ENCODE measurements at regions not wholly inside any gene's neighbourhood (a gene's known extent, or its start where the extent isn't known, plus 50 kb on each side); places are given as distances from the start of the nearest gene placed in this dataset.

DNA sequence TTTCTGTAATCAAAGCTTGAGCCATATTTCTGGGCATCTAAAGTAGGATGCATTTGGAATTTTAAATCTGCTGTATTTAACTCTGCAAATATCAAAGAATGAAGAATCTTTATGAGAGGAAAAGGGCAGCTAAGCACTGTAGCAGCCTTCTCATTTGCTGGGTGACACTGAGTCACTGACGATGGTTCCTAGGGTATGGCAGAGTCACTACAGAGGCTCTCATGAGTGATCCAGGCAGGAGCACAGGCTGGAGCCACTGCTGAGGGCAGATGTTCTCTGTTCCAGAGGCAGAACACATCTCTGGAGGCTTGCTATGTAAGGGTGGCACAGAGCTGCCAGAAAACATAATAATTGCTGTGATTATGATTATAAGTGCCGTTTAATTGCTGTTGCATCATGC, 340.7 kb upstream of the HTR2A start:
- Mint-ChIP-seq H3K4me1 (no peaks in the 10 kb centered on the region), H3K4me3 (no peak overlapping the region), H3K36me3 (no peaks in the 10 kb centered on the region), H3K27me3 (no peaks in the 10 kb centered on the region), H3K27ac (no peak overlapping the region), H3K9me3 (peaks cover 0 to 6% (median 3%) of the 10 kb centered on the region in 7 donors)
- no peak overlapping the region for H3K4me3 ChIP-seq (ENCODE audit: low read depth, low read length)
- H3K27ac ChIP-seq (ENCODE audit: insufficient read depth, low read length, poor library complexity, severe bottlenecking), result no peak overlapping the region
- H3K9me3 ChIP-seq (ENCODE audit: control insufficient read depth in 2 of 2, low read length in 2 of 2), result no peaks in the 10 kb centered on the region
- ATAC-seq (ENCODE audit: low read depth in 2 of 2), result no peak
- no peak for DNase-seq
- no peaks in the 10 kb centered on the region for H3K36me3 ChIP-seq (ENCODE audit: control insufficient read depth, insufficient read depth, low read length)
- H3K27me3 ChIP-seq (ENCODE audit: control insufficient read depth, insufficient read depth, low read length), result no peaks in the 10 kb centered on the region
- H3K4me1 ChIP-seq (ENCODE audit: control insufficient read depth, insufficient read depth, low read length, poor library complexity, severe bottlenecking), result no peaks in the 10 kb centered on the region

DNA sequence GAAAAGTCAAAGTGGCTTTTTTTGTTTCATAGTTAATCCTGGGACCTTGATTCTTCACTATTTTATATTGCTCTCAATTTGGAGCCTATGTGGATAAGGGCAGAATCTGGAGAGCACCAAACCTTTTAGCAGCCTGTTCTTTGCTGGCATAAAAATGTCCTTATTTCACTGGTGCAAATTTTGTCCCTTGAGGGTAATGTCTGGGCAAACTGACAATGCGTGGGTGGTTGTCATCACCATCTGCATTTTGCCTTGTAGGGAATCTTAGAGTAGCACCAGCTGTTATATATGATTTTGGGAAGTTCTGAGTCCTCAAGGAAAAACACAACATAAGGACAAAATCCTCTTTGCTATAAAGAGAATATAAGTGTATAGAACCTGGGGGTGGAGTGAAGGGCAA, 336.9 kb upstream of the HTR2A start:
- Histone ChIP-seq H3K27ac (ENCODE audit: insufficient read depth, low read length, poor library complexity, severe bottlenecking) (no peak overlapping the region), H3K36me3 (ENCODE audit: control insufficient read depth, insufficient read depth, low read length) (no peaks in the 10 kb centered on the region), H3K27me3 (ENCODE audit: control insufficient read depth, insufficient read depth, low read length) (no peaks in the 10 kb centered on the region), H3K9me3 (ENCODE audit: control insufficient read depth in 2 of 2, low read length in 2 of 2) (no peaks in the 10 kb centered on the region), H3K4me1 (ENCODE audit: control insufficient read depth, insufficient read depth, low read length, poor library complexity, severe bottlenecking) (no peaks in the 10 kb centered on the region), H3K4me3 (ENCODE audit: low read depth, low read length) (no peak overlapping the region)
- Mint-ChIP-seq H3K4me3 (no peak overlapping the region), H3K36me3 (no peaks in the 10 kb centered on the region), H3K27me3 (no peaks in the 10 kb centered on the region), H3K9me3 (peaks cover 0 to 13% (median 6%) of the 10 kb centered on the region in 7 donors), H3K27ac (no peak overlapping the region), H3K4me1 (no peaks in the 10 kb centered on the region)
- DNase-seq (no peak), ATAC-seq (ENCODE audit: low read depth in 2 of 2) (no peak)

DNA sequence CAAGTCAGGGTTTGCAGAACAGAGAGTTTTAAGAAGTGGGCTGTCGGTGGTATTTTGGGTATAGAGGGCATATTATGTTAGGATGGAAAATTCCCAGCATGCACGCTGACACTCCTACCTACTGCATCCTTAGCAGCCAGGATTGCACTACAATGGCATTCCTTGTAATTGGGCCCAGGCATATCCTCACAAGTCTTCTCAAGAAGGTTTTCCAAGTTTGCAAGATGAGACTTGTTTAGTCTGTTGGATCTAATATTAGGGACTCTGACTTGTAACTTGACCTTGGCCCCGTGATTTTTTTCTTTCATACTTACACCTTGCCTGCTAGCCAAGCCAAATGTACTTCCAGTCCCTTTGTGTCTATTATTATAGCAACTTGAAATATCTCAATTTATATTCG, 335.7 kb upstream of the HTR2A start:
- Histone ChIP-seq H3K27me3 (ENCODE audit: control insufficient read depth, insufficient read depth, low read length) (no peaks in the 10 kb centered on the region), H3K36me3 (ENCODE audit: control insufficient read depth, insufficient read depth, low read length) (no peaks in the 10 kb centered on the region), H3K4me1 (ENCODE audit: control insufficient read depth, insufficient read depth, low read length, poor library complexity, severe bottlenecking) (no peaks in the 10 kb centered on the region), H3K9me3 (ENCODE audit: control insufficient read depth in 2 of 2, low read length in 2 of 2) (no peaks in the 10 kb centered on the region), H3K27ac (ENCODE audit: insufficient read depth, low read length, poor library complexity, severe bottlenecking) (no peak overlapping the region), H3K4me3 (ENCODE audit: low read depth, low read length) (no peak overlapping the region)
- ATAC-seq (ENCODE audit: low read depth in 2 of 2), result no peak
- Mint-ChIP-seq H3K4me1 (no peaks in the 10 kb centered on the region), H3K4me3 (no peak overlapping the region), H3K9me3 (peaks cover 0 to 13% (median 6%) of the 10 kb centered on the region in 7 donors), H3K27me3 (no peaks in the 10 kb centered on the region), H3K36me3 (no peaks in the 10 kb centered on the region), H3K27ac (no peak overlapping the region)
- DNase-seq, result no peak

DNA sequence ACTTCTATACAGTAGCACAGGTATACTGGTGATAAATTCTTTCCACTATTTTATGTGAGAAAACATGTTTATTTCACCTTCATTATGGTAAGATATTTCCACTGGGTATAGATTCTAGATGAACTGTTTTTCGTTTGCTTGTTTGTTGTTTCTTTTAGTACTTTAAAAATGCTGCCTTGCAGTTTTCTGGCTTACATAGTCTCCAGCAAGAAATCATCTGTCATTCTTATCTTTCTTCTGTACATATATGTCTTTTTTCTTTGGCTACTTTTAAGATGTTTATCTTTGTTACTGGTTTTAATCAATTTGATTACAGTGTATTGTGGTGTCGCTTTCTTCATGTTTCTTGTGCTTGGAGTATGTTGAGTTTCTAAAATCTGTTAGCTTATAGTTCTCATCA, 333.3 kb upstream of the HTR2A start:
- no peak for DNase-seq
- no peaks in the 10 kb centered on the region for H3K9me3 ChIP-seq (ENCODE audit: control insufficient read depth in 2 of 2, low read length in 2 of 2)
- H3K36me3 ChIP-seq (ENCODE audit: control insufficient read depth, insufficient read depth, low read length), result no peaks in the 10 kb centered on the region
- H3K36me3 Mint-ChIP-seq, result no peaks in the 10 kb centered on the region
- H3K9me3 Mint-ChIP-seq, result peaks cover 0 to 10% (median 6%) of the 10 kb centered on the region in 7 donors
- no peak overlapping the region for H3K4me3 Mint-ChIP-seq
- no peaks in the 10 kb centered on the region for H3K27me3 ChIP-seq (ENCODE audit: control insufficient read depth, insufficient read depth, low read length)
- no peak overlapping the region for H3K27ac Mint-ChIP-seq
- H3K27me3 Mint-ChIP-seq, result no peaks in the 10 kb centered on the region
- no peak overlapping the region for H3K27ac ChIP-seq (ENCODE audit: insufficient read depth, low read length, poor library complexity, severe bottlenecking)
- ATAC-seq (ENCODE audit: low read depth in 2 of 2), result no peak
- H3K4me1 Mint-ChIP-seq, result no peaks in the 10 kb centered on the region
- no peaks in the 10 kb centered on the region for H3K4me1 ChIP-seq (ENCODE audit: control insufficient read depth, insufficient read depth, low read length, poor library complexity, severe bottlenecking)
- no peak overlapping the region for H3K4me3 ChIP-seq (ENCODE audit: low read depth, low read length)

DNA sequence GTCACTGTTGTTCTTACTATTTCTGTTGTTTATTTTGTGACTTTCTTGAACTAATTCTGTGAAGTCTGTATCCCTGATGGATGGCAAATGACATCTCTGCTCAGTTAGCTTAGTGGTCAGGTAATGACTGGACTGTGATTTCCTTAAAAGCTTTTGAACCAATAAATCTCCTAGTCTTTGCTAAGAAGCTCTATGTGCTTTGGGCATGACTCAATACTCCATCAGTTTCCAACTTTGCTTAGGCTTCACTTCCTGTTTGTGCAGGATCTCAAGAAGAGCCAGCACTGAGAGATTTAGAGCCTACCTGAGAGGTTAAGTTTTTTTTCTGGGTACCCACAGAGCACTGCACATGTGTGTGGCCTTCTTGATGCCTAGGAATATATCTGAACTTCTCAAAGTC, 329.7 kb upstream of the HTR2A start:
- H3K4me1 Mint-ChIP-seq, result no peaks in the 10 kb centered on the region
- DNase-seq (no peak), ATAC-seq (ENCODE audit: low read depth in 2 of 2) (no peak)
- no peaks in the 10 kb centered on the region for H3K27me3 ChIP-seq (ENCODE audit: control insufficient read depth, insufficient read depth, low read length)
- H3K4me3 Mint-ChIP-seq, result no peak overlapping the region
- no peak overlapping the region for H3K27ac ChIP-seq (ENCODE audit: insufficient read depth, low read length, poor library complexity, severe bottlenecking)
- no peak overlapping the region for H3K4me3 ChIP-seq (ENCODE audit: low read depth, low read length)
- no peaks in the 10 kb centered on the region for H3K27me3 Mint-ChIP-seq
- no peaks in the 10 kb centered on the region for H3K36me3 Mint-ChIP-seq
- H3K36me3 ChIP-seq (ENCODE audit: control insufficient read depth, insufficient read depth, low read length), result no peaks in the 10 kb centered on the region
- no peaks in the 10 kb centered on the region for H3K9me3 ChIP-seq (ENCODE audit: control insufficient read depth in 2 of 2, low read length in 2 of 2)
- no peaks in the 10 kb centered on the region for H3K4me1 ChIP-seq (ENCODE audit: control insufficient read depth, insufficient read depth, low read length, poor library complexity, severe bottlenecking)
- peaks cover 0 to 8% (median 5%) of the 10 kb centered on the region in 7 donors for H3K9me3 Mint-ChIP-seq
- H3K27ac Mint-ChIP-seq, result no peak overlapping the region

DNA sequence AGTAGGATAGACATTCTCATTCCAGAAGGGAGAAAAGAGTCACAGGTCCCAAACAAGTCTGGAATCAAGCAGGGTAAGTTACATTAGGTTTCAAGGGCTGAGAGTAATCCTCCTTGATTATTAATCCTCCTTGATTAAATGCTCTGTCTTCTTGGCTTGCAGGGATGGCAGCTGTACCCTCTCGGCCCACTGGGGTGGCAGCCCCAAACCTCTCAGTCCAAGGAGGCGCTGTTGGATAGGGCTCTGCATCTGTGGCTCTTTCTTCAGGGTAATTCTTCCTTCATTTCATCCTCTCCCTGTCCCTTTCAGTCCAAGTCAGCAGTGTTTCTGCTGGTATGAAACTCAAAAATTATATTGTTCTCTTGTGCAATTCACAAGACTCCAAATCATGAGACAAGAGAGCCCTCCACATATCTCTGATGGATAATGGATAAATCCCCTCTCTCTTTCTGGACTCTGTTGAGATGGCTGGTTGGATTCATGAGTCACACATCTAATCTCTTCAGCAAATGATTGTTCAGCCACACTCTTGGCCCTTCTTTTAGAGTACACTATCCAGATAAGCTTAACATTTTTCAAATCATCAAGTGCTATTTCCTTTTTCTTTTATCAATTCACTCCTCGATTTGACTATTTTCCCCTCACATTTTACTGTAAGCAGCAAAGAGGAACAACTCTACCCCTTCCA, 323.7 kb upstream of the HTR2A start:
- Mint-ChIP-seq H3K9me3 (peaks cover 0 to 7% (median 0%) of the 10 kb centered on the region in 7 donors), H3K27ac (no peak overlapping the region)

DNA sequence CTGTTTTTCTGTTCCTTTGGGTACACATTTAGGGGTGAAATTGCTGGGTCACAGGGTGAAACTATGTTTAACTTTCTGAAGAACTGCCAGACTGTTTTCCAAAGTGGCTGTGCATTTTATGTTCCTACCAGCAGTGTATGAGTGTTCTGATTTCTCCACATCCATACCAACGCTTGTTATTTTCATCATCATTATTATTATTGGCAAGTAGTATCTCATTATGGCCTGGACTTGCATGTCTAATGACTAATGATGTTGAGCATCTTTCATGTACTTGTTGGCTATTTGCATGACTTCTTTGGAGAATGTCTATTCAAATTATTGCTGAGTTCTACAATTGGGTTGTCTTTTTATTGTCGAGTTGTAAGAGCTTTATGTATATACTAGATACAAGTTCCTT, 321.8 kb upstream of the HTR2A start:
- Histone ChIP-seq H3K9me3 (ENCODE audit: control insufficient read depth in 2 of 2, low read length in 2 of 2) (no peaks in the 10 kb centered on the region), H3K27me3 (ENCODE audit: control insufficient read depth, insufficient read depth, low read length) (no peaks in the 10 kb centered on the region), H3K4me3 (ENCODE audit: low read depth, low read length) (no peak overlapping the region), H3K36me3 (ENCODE audit: control insufficient read depth, insufficient read depth, low read length) (no peaks in the 10 kb centered on the region), H3K27ac (ENCODE audit: insufficient read depth, low read length, poor library complexity, severe bottlenecking) (no peak overlapping the region), H3K4me1 (ENCODE audit: control insufficient read depth, insufficient read depth, low read length, poor library complexity, severe bottlenecking) (no peaks in the 10 kb centered on the region)
- H3K4me3 Mint-ChIP-seq, result no peak overlapping the region
- no peaks in the 10 kb centered on the region for H3K4me1 Mint-ChIP-seq
- peaks cover 0 to 7% (median 1%) of the 10 kb centered on the region in 7 donors for H3K9me3 Mint-ChIP-seq
- H3K36me3 Mint-ChIP-seq, result no peaks in the 10 kb centered on the region
- no peak overlapping the region for H3K27ac Mint-ChIP-seq
- H3K27me3 Mint-ChIP-seq, result peaks cover 4% of the 10 kb centered on the region
- DNase-seq, result no peak
- no peak for ATAC-seq (ENCODE audit: low read depth in 2 of 2)

More for the DNA sequence above, 323.7 kb upstream of the HTR2A start:
- Mint-ChIP-seq H3K4me3 (no peak overlapping the region), H3K27me3 (peaks cover 3% of the 10 kb centered on the region), H3K36me3 (no peaks in the 10 kb centered on the region), H3K4me1 (no peaks in the 10 kb centered on the region)
- H3K9me3 ChIP-seq (ENCODE audit: control insufficient read depth in 2 of 2, low read length in 2 of 2), result no peaks in the 10 kb centered on the region
- H3K27me3 ChIP-seq (ENCODE audit: control insufficient read depth, insufficient read depth, low read length), result no peaks in the 10 kb centered on the region
- no peaks in the 10 kb centered on the region for H3K36me3 ChIP-seq (ENCODE audit: control insufficient read depth, insufficient read depth, low read length)
- no peak overlapping the region for H3K4me3 ChIP-seq (ENCODE audit: low read depth, low read length)
- DNase-seq (no peak), ATAC-seq (ENCODE audit: low read depth in 2 of 2) (no peak)
- no peaks in the 10 kb centered on the region for H3K4me1 ChIP-seq (ENCODE audit: control insufficient read depth, insufficient read depth, low read length, poor library complexity, severe bottlenecking)
- H3K27ac ChIP-seq (ENCODE audit: insufficient read depth, low read length, poor library complexity, severe bottlenecking), result no peak overlapping the region

DNA sequence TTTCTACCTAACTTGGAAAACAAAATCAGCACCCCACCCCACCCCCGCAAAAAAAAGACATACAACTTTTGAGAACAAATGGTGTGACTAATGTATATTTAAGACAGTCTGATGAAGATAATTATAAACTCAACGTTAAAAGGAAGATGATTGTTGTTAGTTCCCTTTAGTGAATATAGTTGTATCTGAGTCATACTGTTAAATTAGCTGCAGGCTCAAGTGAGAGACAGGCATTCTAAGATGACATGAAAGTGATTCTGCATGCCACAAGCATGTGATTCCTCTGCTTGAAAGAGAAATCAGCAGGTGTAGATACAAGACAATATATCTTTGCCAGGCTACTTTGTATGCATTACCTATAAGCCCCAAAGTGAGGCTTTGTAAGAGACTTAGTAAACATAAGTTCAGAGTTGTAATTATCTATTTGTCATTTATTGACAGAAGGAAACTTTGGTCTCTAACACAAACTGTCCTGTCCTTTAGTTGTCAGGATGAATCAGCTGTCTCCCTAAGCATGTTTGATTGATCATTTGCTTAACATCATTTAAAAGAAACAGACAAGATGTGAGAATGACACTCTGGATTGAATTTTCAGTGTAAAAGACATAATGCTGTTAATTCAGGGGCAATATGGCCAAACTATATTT, 319.4 kb upstream of the HTR2A start:
- Mint-ChIP-seq H3K36me3 (no peaks in the 10 kb centered on the region), H3K4me3 (no peak overlapping the region), H3K9me3 (peaks cover 0 to 7% (median 2%) of the 10 kb centered on the region in 7 donors), H3K27me3 (peaks cover 4% of the 10 kb centered on the region), H3K4me1 (no peaks in the 10 kb centered on the region), H3K27ac (no peak overlapping the region)
- no peak for DNase-seq
- Histone ChIP-seq H3K27me3 (ENCODE audit: control insufficient read depth, insufficient read depth, low read length) (no peaks in the 10 kb centered on the region), H3K4me1 (ENCODE audit: control insufficient read depth, insufficient read depth, low read length, poor library complexity, severe bottlenecking) (no peaks in the 10 kb centered on the region), H3K27ac (ENCODE audit: insufficient read depth, low read length, poor library complexity, severe bottlenecking) (no peak overlapping the region), H3K36me3 (ENCODE audit: control insufficient read depth, insufficient read depth, low read length) (no peaks in the 10 kb centered on the region), H3K9me3 (ENCODE audit: control insufficient read depth in 2 of 2, low read length in 2 of 2) (no peaks in the 10 kb centered on the region), H3K4me3 (ENCODE audit: low read depth, low read length) (no peak overlapping the region)
- ATAC-seq (ENCODE audit: low read depth in 2 of 2), result no peak

All from CD4-positive, CD25-positive, alpha-beta regulatory T cell (primary cell).